ENCODE measurements at regions not wholly inside any gene's neighbourhood (a gene's known extent, or its start where the extent isn't known, plus 50 kb on each side); places are given as distances from the start of the nearest gene placed in this dataset.

DNA sequence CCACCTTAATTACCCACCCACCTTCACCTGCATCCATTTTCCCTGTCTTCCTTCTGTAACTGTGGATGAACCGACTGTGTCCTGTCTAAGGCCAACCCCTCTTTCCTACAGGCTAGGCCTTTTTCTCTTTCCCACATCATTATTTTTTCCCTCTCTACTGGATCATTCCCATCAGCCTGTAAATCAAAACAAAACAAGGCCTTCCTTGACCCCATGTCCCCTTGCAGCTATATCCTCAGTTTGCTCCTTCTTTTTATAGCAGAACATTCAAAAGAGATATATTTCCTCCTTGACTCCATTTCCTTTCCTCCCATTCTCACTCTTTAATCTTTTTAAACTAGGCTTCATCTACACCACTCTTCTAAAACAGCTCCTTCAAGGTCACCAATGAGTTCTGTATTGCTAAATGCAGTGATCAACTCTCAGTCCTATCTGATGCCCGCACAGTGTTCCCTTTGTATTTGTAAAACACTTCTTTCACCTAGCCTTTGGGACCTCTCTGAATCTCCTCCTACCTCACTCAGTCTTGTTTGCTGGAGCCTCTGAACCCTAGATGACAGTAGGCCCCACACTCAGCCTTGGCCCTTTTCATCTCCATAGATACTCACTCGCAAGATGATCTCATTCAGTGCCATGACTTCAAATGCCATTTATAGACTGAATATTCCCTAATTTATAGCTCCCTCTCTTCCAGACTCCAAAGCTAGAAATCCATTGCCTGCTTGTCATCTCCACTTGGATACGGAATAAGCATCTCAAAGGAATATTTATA lies 55.7 kb downstream of the CXCR4 start:
- intact Hi-C loops (cut with micrococcal nuclease) = no loop called here
- no peak overlapping the region for H3K27ac Mint-ChIP-seq
- H3K27me3 Mint-ChIP-seq (ENCODE audit: low read depth in 3 of 3) = peaks cover 0 to 3% (median 2%) of the 10 kb centered on the region in 3 donors
- H3K4me3 Mint-ChIP-seq = no peak overlapping the region
- H3K27ac ChIP-seq (ENCODE audit: low read depth in 1 of 2, low read length in 2 of 2) = no peak overlapping the region
- H3K9me3 ChIP-seq (replicated peaks in 1 of 2; ENCODE audit: control insufficient read depth in 1 of 2, insufficient read depth in 1 of 2, low read length in 2 of 2) = no peaks in the 10 kb centered on the region
- H2AFZ ChIP-seq (ENCODE audit: insufficient read depth, low read depth, low read length, poor library complexity, severe bottlenecking) = no peak overlapping the region
- H3K9me3 Mint-ChIP-seq = peaks cover 0 to 7% (median 2%) of the 10 kb centered on the region in 7 donors
- no peaks in the 10 kb centered on the region for H3K27me3 ChIP-seq (ENCODE audit: control insufficient read depth in 2 of 2, insufficient read depth in 2 of 2, low read length in 2 of 2)
- H3K36me3 ChIP-seq (replicated peaks in 1 of 2; ENCODE audit: control insufficient read depth in 1 of 2, insufficient read depth in 2 of 2, low read length in 2 of 2) = no peaks in the 10 kb centered on the region
- no peaks in the 10 kb centered on the region for H3K79me2 ChIP-seq (ENCODE audit: insufficient read depth, low read length)
- no peak overlapping the region for H3K4me2 ChIP-seq (replicated peaks; ENCODE audit: extremely low read depth, low read length, poor library complexity, severe bottlenecking)
- peaks cover 21 to 30% of the 10 kb centered on the region in 2 donors for H3K4me1 ChIP-seq (ENCODE audit: control insufficient read depth in 1 of 2, insufficient read depth in 2 of 2, low read length in 2 of 2)
- H3K4me1 Mint-ChIP-seq = peaks cover 27% of the 10 kb centered on the region
- WGBS (ENCODE audit: insufficient coverage) = 100% methylated on average over 4 of the region's 4 CpGs
- TF ChIP-seq, protein P1, sequence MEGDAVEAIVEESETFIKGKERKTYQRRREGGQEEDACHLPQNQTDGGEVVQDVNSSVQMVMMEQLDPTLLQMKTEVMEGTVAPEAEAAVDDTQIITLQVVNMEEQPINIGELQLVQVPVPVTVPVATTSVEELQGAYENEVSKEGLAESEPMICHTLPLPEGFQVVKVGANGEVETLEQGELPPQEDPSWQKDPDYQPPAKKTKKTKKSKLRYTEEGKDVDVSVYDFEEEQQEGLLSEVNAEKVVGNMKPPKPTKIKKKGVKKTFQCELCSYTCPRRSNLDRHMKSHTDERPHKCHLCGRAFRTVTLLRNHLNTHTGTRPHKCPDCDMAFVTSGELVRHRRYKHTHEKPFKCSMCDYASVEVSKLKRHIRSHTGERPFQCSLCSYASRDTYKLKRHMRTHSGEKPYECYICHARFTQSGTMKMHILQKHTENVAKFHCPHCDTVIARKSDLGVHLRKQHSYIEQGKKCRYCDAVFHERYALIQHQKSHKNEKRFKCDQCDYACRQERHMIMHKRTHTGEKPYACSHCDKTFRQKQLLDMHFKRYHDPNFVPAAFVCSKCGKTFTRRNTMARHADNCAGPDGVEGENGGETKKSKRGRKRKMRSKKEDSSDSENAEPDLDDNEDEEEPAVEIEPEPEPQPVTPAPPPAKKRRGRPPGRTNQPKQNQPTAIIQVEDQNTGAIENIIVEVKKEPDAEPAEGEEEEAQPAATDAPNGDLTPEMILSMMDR (IDR thresholded peaks at IDR 0.05) = no peak
- no peak for DNase-seq
- no peak overlapping the region for H3K9ac ChIP-seq (ENCODE audit: insufficient read depth, low read length, poor library complexity, severe bottlenecking)
- no peak overlapping the region for H3K4me3 ChIP-seq (replicated peaks in 1 of 3; ENCODE audit: low read depth in 2 of 3, low read length in 3 of 3)
- no peaks in the 10 kb centered on the region for H4K20me1 ChIP-seq (ENCODE audit: insufficient read depth, low read length)
- no peaks in the 10 kb centered on the region for H3K36me3 Mint-ChIP-seq

DNA sequence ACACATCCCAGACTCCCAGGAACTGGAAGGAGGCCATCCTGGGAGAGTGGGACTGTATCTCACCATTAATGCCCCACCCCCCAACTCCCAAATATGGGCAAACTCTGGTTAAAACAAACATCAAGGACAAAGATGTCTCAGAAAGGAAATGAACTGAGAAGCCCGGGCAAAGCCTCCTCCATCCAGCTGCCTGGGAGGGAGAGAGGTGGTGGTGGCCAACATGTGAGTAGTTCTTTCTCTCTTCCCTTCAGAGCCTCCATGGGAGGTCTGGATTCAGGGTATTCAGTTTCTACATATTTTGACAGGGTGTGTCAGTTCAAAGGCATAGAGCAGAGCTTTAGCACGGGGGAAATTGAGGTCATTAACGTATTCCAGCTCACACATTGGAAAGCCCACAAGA lies 57.5 kb downstream of the CXCR4 start:
- H3K9me3 Mint-ChIP-seq = peaks cover 0 to 9% (median 2%) of the 10 kb centered on the region in 7 donors
- H4K20me1 ChIP-seq (ENCODE audit: insufficient read depth, low read length) = no peaks in the 10 kb centered on the region
- intact Hi-C loops (cut with micrococcal nuclease) = no loop called here
- H3K4me1 Mint-ChIP-seq = peaks cover 35% of the 10 kb centered on the region
- no peak overlapping the region for H3K4me3 Mint-ChIP-seq
- peak overlapping the region in 1 of 7 donors; percentile 22 for H3K27ac Mint-ChIP-seq
- DNase-seq = no peak
- H3K27ac ChIP-seq (ENCODE audit: low read depth in 1 of 2, low read length in 2 of 2) = no peak overlapping the region
- H3K9ac ChIP-seq (ENCODE audit: insufficient read depth, low read length, poor library complexity, severe bottlenecking) = no peak overlapping the region
- H2AFZ ChIP-seq (ENCODE audit: insufficient read depth, low read depth, low read length, poor library complexity, severe bottlenecking) = no peak overlapping the region
- H3K36me3 Mint-ChIP-seq = no peaks in the 10 kb centered on the region
- H3K27me3 ChIP-seq (ENCODE audit: control insufficient read depth in 2 of 2, insufficient read depth in 2 of 2, low read length in 2 of 2) = no peaks in the 10 kb centered on the region
- H3K27me3 Mint-ChIP-seq (ENCODE audit: low read depth in 3 of 3) = peaks cover 0 to 2% (median 0%) of the 10 kb centered on the region in 3 donors
- TF ChIP-seq, protein P1 (IDR thresholded peaks at IDR 0.05) = no peak
- 89% methylated on average over 2 of the region's 3 CpGs for WGBS (ENCODE audit: insufficient coverage)
- H3K9me3 ChIP-seq (replicated peaks in 1 of 2; ENCODE audit: control insufficient read depth in 1 of 2, insufficient read depth in 1 of 2, low read length in 2 of 2) = no peaks in the 10 kb centered on the region
- H3K4me1 ChIP-seq (ENCODE audit: control insufficient read depth in 1 of 2, insufficient read depth in 2 of 2, low read length in 2 of 2) = peaks cover 26 to 31% of the 10 kb centered on the region in 2 donors
- no peaks in the 10 kb centered on the region for H3K79me2 ChIP-seq (ENCODE audit: insufficient read depth, low read length)
- H3K4me3 ChIP-seq (replicated peaks in 1 of 3; ENCODE audit: low read depth in 2 of 3, low read length in 3 of 3) = no peak overlapping the region
- H3K36me3 ChIP-seq (replicated peaks in 1 of 2; ENCODE audit: control insufficient read depth in 1 of 2, insufficient read depth in 2 of 2, low read length in 2 of 2) = no peaks in the 10 kb centered on the region
- H3K4me2 ChIP-seq (replicated peaks; ENCODE audit: extremely low read depth, low read length, poor library complexity, severe bottlenecking) = no peak overlapping the region
